ENCODE measurements at regions not wholly inside any gene's neighbourhood (a gene's known extent, or its start where the extent isn't known, plus 50 kb on each side); places are given as distances from the start of the nearest gene placed in this dataset.

- TF ChIP-seq CTCF (conservative IDR thresholded peaks at IDR 0.05; ENCODE audit: low read depth, low read length) (no peak), EZH2 (IDR thresholded peaks at IDR 0.05; ENCODE audit: borderline replicate concordance, low read depth, low read length, poor library complexity, severe bottlenecking) (no peak)
Observed at GRCh38 chr15:46647046-46647445, 1012.2 kb downstream of the SQOR start.
